ENCODE measurements at regions not wholly inside any gene's neighbourhood (a gene's known extent, or its start where the extent isn't known, plus 50 kb on each side); places are given as distances from the start of the nearest gene placed in this dataset.

GRCh38 chr6:33865478-33866077, 61.8 kb upstream of the MLN start:
- no peak for TF ChIP-seq EZH2 (IDR thresholded peaks at IDR 0.05; ENCODE audit: low read depth)
- TF ChIP-seq, protein P1, sequence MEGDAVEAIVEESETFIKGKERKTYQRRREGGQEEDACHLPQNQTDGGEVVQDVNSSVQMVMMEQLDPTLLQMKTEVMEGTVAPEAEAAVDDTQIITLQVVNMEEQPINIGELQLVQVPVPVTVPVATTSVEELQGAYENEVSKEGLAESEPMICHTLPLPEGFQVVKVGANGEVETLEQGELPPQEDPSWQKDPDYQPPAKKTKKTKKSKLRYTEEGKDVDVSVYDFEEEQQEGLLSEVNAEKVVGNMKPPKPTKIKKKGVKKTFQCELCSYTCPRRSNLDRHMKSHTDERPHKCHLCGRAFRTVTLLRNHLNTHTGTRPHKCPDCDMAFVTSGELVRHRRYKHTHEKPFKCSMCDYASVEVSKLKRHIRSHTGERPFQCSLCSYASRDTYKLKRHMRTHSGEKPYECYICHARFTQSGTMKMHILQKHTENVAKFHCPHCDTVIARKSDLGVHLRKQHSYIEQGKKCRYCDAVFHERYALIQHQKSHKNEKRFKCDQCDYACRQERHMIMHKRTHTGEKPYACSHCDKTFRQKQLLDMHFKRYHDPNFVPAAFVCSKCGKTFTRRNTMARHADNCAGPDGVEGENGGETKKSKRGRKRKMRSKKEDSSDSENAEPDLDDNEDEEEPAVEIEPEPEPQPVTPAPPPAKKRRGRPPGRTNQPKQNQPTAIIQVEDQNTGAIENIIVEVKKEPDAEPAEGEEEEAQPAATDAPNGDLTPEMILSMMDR (conservative IDR thresholded peaks at IDR 0.05) = no peak
